Gastroesophageal sphincter (tissue), 3 donors: ENCODE measurements at regions not wholly inside any gene's neighbourhood (a gene's known extent, or its start where the extent isn't known, plus 50 kb on each side); places are given as distances from the start of the nearest gene placed in this dataset.

Source experiments
- CTCF ChIP-seq, 4 experiments: fragments of 200-600 bp in 2 of 4; fragments of 450-650 bp in 2 of 4; sonication (generic) in 1 of 4; IDR thresholded peaks; one replicate each; pipeline ENCODE4 v1.5.1; 2017 to 2019; ENCODE audit warnings: antibody characterized with exemption in 4 of 4, mild to moderate bottlenecking in 2 of 4, moderate library complexity in 2 of 4
- EP300 ChIP-seq: sonication (generic); formaldehyde crosslinking; IDR thresholded peaks from one replicate; pipeline ENCODE4 v1.6.1; 2017; ENCODE audit warnings: antibody characterized with exemption, mild to moderate bottlenecking
- POLR2A ChIP-seq, 2 donors: fragments of 450-650 bp; IDR thresholded peaks; one replicate each; pipeline ENCODE4 v1.6.1; 2017; ENCODE audit warnings: antibody characterized with exemption in 2 of 2, mild to moderate bottlenecking in 2 of 2, moderate library complexity in 1 of 2

GRCh38 chr9:32128546-32128945 lies 255.9 kb upstream of the ACO1 start:
- TF ChIP-seq CTCF (IDR thresholded peaks at IDR 0.05) (no peak), EP300 (no peak), POLR2A (IDR thresholded peaks at IDR 0.05) (no peak)
